Vagina (tissue), 2 donors: ENCODE measurements at regions not wholly inside any gene's neighbourhood (a gene's known extent, or its start where the extent isn't known, plus 50 kb on each side); places are given as distances from the start of the nearest gene placed in this dataset.

ENCODE experiments used
- DNase-seq, 2 donors: peaks; one replicate each; pipeline ENCODE4 v3.0.0-alpha.2; 2017; ENCODE audit errors: extremely low spot score in 2 of 2
- H3K27ac ChIP-seq: fragments of 200-600 bp; sonication (generic); one replicate; pipeline ENCODE4 v1.5.1; 2019
- H3K27me3 ChIP-seq: fragments of 200-600 bp; sonication (generic); one replicate; pipeline ENCODE4 v1.5.1; 2019
- H3K36me3 ChIP-seq, 2 donors: fragments of 200-600 bp; sonication (generic); one replicate each; pipeline ENCODE4 v1.5.1; 2017 to 2019
- H3K4me1 ChIP-seq: fragments of 200-600 bp; sonication (generic); one replicate; pipeline ENCODE4 v1.5.1; 2019
- H3K4me3 ChIP-seq, 2 donors: fragments of 200-600 bp; sonication (generic); 1 replicate in 1 of 2; 2 replicates in 1 of 2; pipeline ENCODE4 v1.5.1; 2016 to 2019
- H3K9me3 ChIP-seq: fragments of 200-600 bp; sonication (generic); one replicate; pipeline ENCODE4 v1.5.1; 2019
- POLR2A ChIP-seq, 2 donors: fragments of 450-650 bp; IDR thresholded peaks; one replicate each; pipeline ENCODE4 v1.6.1; 2017; ENCODE audit warnings: antibody characterized with exemption in 2 of 2, mild to moderate bottlenecking in 2 of 2, moderate library complexity in 2 of 2
- POLR2AphosphoS5 ChIP-seq, 2 donors: sonication (generic); formaldehyde crosslinking; IDR thresholded peaks; one replicate each; pipeline ENCODE4 v1.9.0; 2017; ENCODE audit warnings: antibody characterized with exemption in 2 of 2, mild to moderate bottlenecking in 2 of 2, low read depth in 1 of 2; ENCODE audit not compliant: insufficient read depth in 1 of 2
- intact Hi-C: fragments of 100-400 bp; cut with DNase I; formaldehyde crosslinking; loops from one replicate; pipeline ENCODE4 v1.15.1; 2023
- TF ChIP-seq, protein P1 (sequence below), 3 experiments: fragments of 450-650 bp in 2 of 3; fragments of 200-600 bp in 1 of 3; sonication (generic) in 1 of 3; IDR thresholded peaks; one replicate each; pipeline ENCODE4 v1.5.1; 2017 to 2019; ENCODE audit warnings: antibody characterized with exemption in 3 of 3, mild to moderate bottlenecking in 2 of 3, moderate library complexity in 2 of 3

DNA sequence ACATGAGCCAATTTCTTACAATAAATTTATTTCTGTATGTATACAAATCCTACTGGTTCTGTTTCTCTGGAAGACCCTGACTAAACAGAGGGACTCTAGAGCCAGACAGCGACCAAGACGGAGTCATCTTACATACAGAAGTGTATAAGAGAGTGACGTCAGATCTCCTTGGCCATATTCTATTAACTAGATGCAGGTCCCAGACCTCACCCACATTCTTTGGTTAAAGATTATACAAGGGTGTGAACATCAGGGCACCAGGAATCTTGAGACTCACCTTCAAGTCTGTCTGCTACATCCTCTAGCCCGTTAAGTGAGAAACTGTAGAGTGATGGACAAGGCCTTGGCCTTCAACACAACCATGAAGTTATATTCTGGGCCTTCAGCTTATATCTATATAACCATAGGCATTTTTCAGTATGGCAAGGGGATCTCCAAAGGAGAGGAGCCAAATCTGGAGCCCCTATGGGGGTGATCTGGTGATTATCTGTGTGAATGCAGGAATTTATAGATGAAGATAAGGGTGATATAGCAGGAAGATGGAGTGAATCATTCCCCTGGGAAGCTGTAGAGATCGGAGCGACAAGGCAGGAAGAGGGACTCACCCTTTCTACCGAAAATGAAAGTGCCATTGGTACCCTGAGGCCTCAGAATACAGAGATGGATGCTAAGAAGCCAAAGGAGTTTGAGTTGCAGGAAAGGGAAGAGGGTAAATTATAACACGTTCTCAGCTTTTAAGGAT lies 83.9 kb downstream of the ADAMTS1 start:
- Histone ChIP-seq H3K4me1 (no peaks in the 10 kb centered on the region), H3K27ac (no peak overlapping the region), H3K4me3 (no peak overlapping the region), H3K27me3 (no peaks in the 10 kb centered on the region), H3K36me3 (no peaks in the 10 kb centered on the region), H3K9me3 (no peaks in the 10 kb centered on the region)
- TF ChIP-seq POLR2A (IDR thresholded peaks at IDR 0.05) (no peak), POLR2AphosphoS5 (IDR thresholded peaks at IDR 0.05; ENCODE audit: insufficient read depth in 1 of 2, low read depth in 1 of 2) (no peak)
- TF ChIP-seq, protein P1, sequence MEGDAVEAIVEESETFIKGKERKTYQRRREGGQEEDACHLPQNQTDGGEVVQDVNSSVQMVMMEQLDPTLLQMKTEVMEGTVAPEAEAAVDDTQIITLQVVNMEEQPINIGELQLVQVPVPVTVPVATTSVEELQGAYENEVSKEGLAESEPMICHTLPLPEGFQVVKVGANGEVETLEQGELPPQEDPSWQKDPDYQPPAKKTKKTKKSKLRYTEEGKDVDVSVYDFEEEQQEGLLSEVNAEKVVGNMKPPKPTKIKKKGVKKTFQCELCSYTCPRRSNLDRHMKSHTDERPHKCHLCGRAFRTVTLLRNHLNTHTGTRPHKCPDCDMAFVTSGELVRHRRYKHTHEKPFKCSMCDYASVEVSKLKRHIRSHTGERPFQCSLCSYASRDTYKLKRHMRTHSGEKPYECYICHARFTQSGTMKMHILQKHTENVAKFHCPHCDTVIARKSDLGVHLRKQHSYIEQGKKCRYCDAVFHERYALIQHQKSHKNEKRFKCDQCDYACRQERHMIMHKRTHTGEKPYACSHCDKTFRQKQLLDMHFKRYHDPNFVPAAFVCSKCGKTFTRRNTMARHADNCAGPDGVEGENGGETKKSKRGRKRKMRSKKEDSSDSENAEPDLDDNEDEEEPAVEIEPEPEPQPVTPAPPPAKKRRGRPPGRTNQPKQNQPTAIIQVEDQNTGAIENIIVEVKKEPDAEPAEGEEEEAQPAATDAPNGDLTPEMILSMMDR (IDR thresholded peaks at IDR 0.05) = no peak
- no peak for DNase-seq
- intact Hi-C loops = no loop called here

DNA sequence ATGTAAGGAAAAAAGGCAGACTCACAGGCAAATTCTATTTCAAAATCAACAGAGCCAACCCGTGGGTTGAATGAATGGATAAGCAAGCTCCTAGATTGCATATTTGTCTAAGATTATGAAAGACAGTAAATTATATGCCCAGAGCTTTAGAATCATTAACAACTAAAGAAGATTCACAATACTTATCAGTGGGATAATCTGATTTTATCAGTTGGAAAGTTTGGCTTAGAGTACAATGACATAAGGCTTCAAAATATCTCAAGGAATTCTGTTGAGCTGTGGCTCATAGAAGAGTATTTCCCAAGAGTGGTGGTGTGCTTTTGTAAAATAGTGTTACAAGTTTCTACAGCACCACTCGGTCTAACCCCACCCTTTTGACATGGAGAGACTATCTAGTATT lies 85.5 kb downstream of the ADAMTS1 start:
- intact Hi-C loops = no loop called here
- no peaks in the 10 kb centered on the region for H3K36me3 ChIP-seq
- H3K27ac ChIP-seq = no peak overlapping the region
- H3K9me3 ChIP-seq = no peaks in the 10 kb centered on the region
- TF ChIP-seq, protein P1 (IDR thresholded peaks at IDR 0.05) = no peak
- no peak for TF ChIP-seq POLR2AphosphoS5 (IDR thresholded peaks at IDR 0.05; ENCODE audit: insufficient read depth in 1 of 2, low read depth in 1 of 2)
- TF ChIP-seq POLR2A (IDR thresholded peaks at IDR 0.05) = no peak
- H3K27me3 ChIP-seq = no peaks in the 10 kb centered on the region
- DNase-seq = no peak
- H3K4me3 ChIP-seq = no peak overlapping the region
- no peaks in the 10 kb centered on the region for H3K4me1 ChIP-seq

DNA sequence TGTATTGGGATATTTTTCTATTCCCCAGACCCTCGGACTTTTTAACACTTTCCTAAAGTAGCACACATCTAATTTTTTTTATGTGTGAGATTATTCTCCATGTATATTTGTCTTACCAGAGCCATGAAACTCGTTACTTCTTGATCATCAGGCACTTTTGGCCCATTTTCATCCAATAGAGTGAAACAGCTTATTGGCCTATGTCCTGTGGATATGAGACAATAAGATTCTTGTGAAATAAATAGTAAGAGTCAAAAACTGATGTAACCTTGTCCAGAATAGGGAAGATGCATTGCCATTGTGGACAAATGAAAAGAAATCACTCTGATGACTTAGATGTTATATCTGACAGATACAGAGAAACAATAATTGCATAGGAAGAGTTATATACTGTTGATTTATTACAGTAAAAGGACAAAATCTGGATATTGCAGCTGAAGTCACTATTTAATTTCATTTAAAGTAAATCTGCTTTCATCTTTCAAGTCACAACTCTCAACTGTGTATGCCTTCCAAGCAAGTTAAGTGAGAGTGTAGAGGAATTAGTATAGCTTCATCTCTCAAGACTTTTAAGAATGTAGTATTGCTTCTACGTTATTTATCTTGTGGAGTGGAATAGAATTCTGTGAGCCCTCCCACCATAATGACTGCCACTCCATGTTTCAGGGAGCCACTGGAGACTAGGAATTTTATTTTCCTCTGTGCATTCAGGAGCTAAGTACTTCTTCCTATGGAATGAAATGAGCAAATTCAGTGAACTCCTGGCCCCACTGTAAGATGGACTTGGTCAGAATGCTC lies 86.9 kb downstream of the ADAMTS1 start:
- Histone ChIP-seq H3K27me3 (no peaks in the 10 kb centered on the region), H3K36me3 (no peaks in the 10 kb centered on the region), H3K4me3 (no peak overlapping the region), H3K4me1 (no peaks in the 10 kb centered on the region), H3K9me3 (no peaks in the 10 kb centered on the region), H3K27ac (no peak overlapping the region)
- TF ChIP-seq POLR2A (IDR thresholded peaks at IDR 0.05) (no peak), POLR2AphosphoS5 (IDR thresholded peaks at IDR 0.05; ENCODE audit: insufficient read depth in 1 of 2, low read depth in 1 of 2) (no peak)
- TF ChIP-seq, protein P1 (IDR thresholded peaks at IDR 0.05) = no peak
- intact Hi-C loops = no loop called here
- DNase-seq = no peak

DNA sequence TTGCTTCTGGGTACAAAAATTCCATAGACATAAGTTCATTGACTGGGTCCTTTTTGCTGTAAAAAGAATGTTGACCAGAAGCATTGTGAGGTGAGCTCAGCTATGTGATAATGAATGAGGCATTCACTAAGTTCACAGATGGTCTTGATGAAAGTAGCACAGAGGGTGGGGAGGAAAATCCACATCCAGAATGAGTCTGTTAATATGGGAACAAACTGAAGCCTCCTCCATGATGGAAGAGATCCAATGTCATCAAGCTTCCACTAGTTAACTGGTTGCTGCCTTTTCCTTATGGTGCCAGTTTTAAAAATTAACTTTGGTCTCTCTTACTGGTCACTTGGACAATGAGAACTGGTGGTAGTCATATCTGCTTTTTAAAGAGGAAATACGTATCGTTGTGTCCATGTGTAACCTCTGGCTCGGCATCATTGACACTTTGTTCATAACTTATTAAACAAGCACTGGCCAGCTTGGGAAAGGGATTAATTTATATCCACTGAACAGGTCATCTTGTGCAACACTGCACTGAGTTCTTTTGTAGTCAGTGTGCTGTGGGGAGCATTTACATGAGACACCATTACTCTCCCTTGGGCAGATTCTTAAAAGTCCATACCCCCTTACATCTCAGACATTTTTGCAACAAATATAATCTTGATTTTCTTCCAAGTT lies 88.6 kb downstream of the ADAMTS1 start:
- Histone ChIP-seq H3K4me1 (no peaks in the 10 kb centered on the region), H3K36me3 (no peaks in the 10 kb centered on the region), H3K27ac (no peak overlapping the region), H3K9me3 (no peaks in the 10 kb centered on the region), H3K4me3 (no peak overlapping the region), H3K27me3 (no peaks in the 10 kb centered on the region)
- DNase-seq = no peak
- intact Hi-C loops = no loop called here
- TF ChIP-seq POLR2A (IDR thresholded peaks at IDR 0.05) (no peak), POLR2AphosphoS5 (IDR thresholded peaks at IDR 0.05; ENCODE audit: insufficient read depth in 1 of 2, low read depth in 1 of 2) (no peak)
- TF ChIP-seq, protein P1 (IDR thresholded peaks at IDR 0.05) = no peak
